AML-193 (cell line): ENCODE measurements at regions not wholly inside any gene's neighbourhood (a gene's known extent, or its start where the extent isn't known, plus 50 kb on each side); places are given as distances from the start of the nearest gene placed in this dataset.
"Not testable (repeated sequence)": the region's sequence is repeated elsewhere in the genome, so short reads cannot be mapped to it uniquely, and the experiment has no call there.

Source experiments
- DNase-seq, 2 experiments: peaks; one replicate each; lab custom pipeline; 2025; lab: John Stamatoyannopoulos, UW

- no peak for DNase-seq
These were observed 265.8 kb upstream of the SOX9 start for GRCh38 chr17:71855010-71855409.

GRCh38 chr17:71864755-71865154 lies 256.1 kb upstream of the SOX9 start:
- no peak for DNase-seq

GRCh38 chr17:71866095-71866494 lies 254.7 kb upstream of the SOX9 start:
- DNase-seq, result no peak

GRCh38 chr17:71869293-71869692 lies 251.5 kb upstream of the SOX9 start:
- no peak for DNase-seq

GRCh38 chr17:71869841-71870545 lies 250.8 kb upstream of the SOX9 start:
- DNase-seq, result no peak

- no peak for DNase-seq
These were observed 250.3 kb upstream of the SOX9 start for GRCh38 chr17:71870546-71870862.

- DNase-seq, result no peak
These were observed 247.9 kb upstream of the SOX9 start for GRCh38 chr17:71872843-71873485.

GRCh38 chr17:71874773-71875172 lies 246.0 kb upstream of the SOX9 start:
- DNase-seq, result not testable (repeated sequence)

GRCh38 chr17:71878271-71878670 lies 242.5 kb upstream of the SOX9 start:
- DNase-seq, result no peak

GRCh38 chr17:71878998-71879397 lies 241.8 kb upstream of the SOX9 start:
- DNase-seq, result no peak

- no peak for DNase-seq
These were observed 239.8 kb upstream of the SOX9 start for GRCh38 chr17:71881041-71881440.

GRCh38 chr17:71881581-71881980 lies 239.2 kb upstream of the SOX9 start:
- no peak for DNase-seq

GRCh38 chr17:71883258-71883657 lies 237.6 kb upstream of the SOX9 start:
- no peak for DNase-seq

- no peak for DNase-seq
These were observed 237.0 kb upstream of the SOX9 start for GRCh38 chr17:71883845-71884244.

- DNase-seq, result no peak
These were observed 235.2 kb upstream of the SOX9 start for GRCh38 chr17:71885662-71886061.

GRCh38 chr17:71899317-71899716 lies 221.5 kb upstream of the SOX9 start:
- DNase-seq, result no peak

- DNase-seq, result no peak
These were observed 220.1 kb upstream of the SOX9 start for GRCh38 chr17:71900621-71901229.

- DNase-seq, result no peak
These were observed 217.8 kb upstream of the SOX9 start for GRCh38 chr17:71902894-71903506.

- DNase-seq, result no peak
These were observed 215.3 kb upstream of the SOX9 start for GRCh38 chr17:71905376-71906031.

GRCh38 chr17:71909155-71909554 lies 211.7 kb upstream of the SOX9 start:
- DNase-seq, result no peak

- DNase-seq, result no peak
These were observed 210.8 kb upstream of the SOX9 start for GRCh38 chr17:71910002-71910401.

- no peak for DNase-seq
These were observed 206.8 kb upstream of the SOX9 start for GRCh38 chr17:71914042-71914441.

GRCh38 chr17:71914812-71915211 lies 206.0 kb upstream of the SOX9 start:
- no peak for DNase-seq
